HepG2 (cell line): ENCODE measurements at regions not wholly inside any gene's neighbourhood (a gene's known extent, or its start where the extent isn't known, plus 50 kb on each side); places are given as distances from the start of the nearest gene placed in this dataset.

Experiments used
- ASH2L ChIP-seq: fragments of 300-600, 200-600 bp; sonication (generic); IDR thresholded peaks from 2 replicates; pipeline ENCODE4 v1.7.0; 2017; ENCODE audit warnings: low read depth, mild to moderate bottlenecking, moderate library complexity, mixed read lengths, low read length; ENCODE audit not compliant: insufficient read length
- CTCF ChIP-seq: sonication (generic); formaldehyde crosslinking; IDR thresholded peaks from 2 replicates; pipeline ENCODE4 v1.5.0; 2020; ENCODE audit warnings: mild to moderate bottlenecking, missing genetic modification reagents, moderate library complexity
- DNMT3B ChIP-seq: conservative IDR thresholded peaks from 2 replicates; pipeline ENCODE4 v1.6.1; 2016; ENCODE audit warnings: missing biosample characterization, control low read depth
- EP300 ChIP-seq, 3 experiments: sonication (generic) in 1 of 3; formaldehyde crosslinking in 1 of 3; IDR thresholded peaks; 2 replicates each; pipeline versions ENCODE4 v1.5.1 to v1.6.1; 2011 to 2020; ENCODE audit warnings: low read depth in 2 of 3, low read length in 2 of 3, borderline replicate concordance in 1 of 3, improper control_type of control experiment in 1 of 3, mild to moderate bottlenecking in 1 of 3, missing genetic modification reagents in 1 of 3, moderate library complexity in 1 of 3
- GATA4 ChIP-seq: sonication (generic); IDR thresholded peaks from 2 replicates; pipeline ENCODE4 v1.6.1; 2016; ENCODE audit warnings: antibody characterized with exemption, low read depth, borderline replicate concordance
- MAFK ChIP-seq, 2 experiments: IDR thresholded peaks in 1 of 2; conservative IDR thresholded peaks in 1 of 2; 2 replicates each; pipeline ENCODE4 v1.6.1; 2011; ENCODE audit warnings: improper control_type of control experiment in 2 of 2, low read length in 2 of 2
- MED1 ChIP-seq: sonication (generic); formaldehyde crosslinking; IDR thresholded peaks from 2 replicates; pipeline ENCODE4 v1.4.0; 2020; ENCODE audit warnings: missing genetic modification reagents
- RAD21 ChIP-seq: fragments of 450-650 bp; formaldehyde crosslinking; IDR thresholded peaks from 2 replicates; pipeline ENCODE4 v1.5.0; 2020; ENCODE audit warnings: mild to moderate bottlenecking
- RNF219 ChIP-seq: sonication (generic); formaldehyde crosslinking; IDR thresholded peaks from 2 replicates; pipeline ENCODE4 v1.5.0; 2020; ENCODE audit warnings: mild to moderate bottlenecking, missing genetic modification reagents
- ZMYM3 ChIP-seq: sonication (generic); formaldehyde crosslinking; IDR thresholded peaks from 2 replicates; pipeline ENCODE4 v1.5.1; 2020; ENCODE audit warnings: mild to moderate bottlenecking, missing genetic modification reagents
- ZNF253 ChIP-seq: sonication (generic); formaldehyde crosslinking; IDR thresholded peaks from 2 replicates; pipeline ENCODE4 v1.8.0; 2022; ENCODE audit warnings: mild to moderate bottlenecking, missing genetic modification reagents, borderline replicate concordance
- ZNF501 ChIP-seq: sonication (generic); formaldehyde crosslinking; IDR thresholded peaks from 2 replicates; pipeline ENCODE4 v1.5.1; 2020; ENCODE audit warnings: mild to moderate bottlenecking, moderate library complexity, missing genetic modification reagents
- TF ChIP-seq, protein P1 (sequence below): sonication (generic); formaldehyde crosslinking; IDR thresholded peaks from 2 replicates; pipeline ENCODE4 v1.8.0; 2022; ENCODE audit warnings: mild to moderate bottlenecking, missing genetic modification reagents, borderline replicate concordance

DNA sequence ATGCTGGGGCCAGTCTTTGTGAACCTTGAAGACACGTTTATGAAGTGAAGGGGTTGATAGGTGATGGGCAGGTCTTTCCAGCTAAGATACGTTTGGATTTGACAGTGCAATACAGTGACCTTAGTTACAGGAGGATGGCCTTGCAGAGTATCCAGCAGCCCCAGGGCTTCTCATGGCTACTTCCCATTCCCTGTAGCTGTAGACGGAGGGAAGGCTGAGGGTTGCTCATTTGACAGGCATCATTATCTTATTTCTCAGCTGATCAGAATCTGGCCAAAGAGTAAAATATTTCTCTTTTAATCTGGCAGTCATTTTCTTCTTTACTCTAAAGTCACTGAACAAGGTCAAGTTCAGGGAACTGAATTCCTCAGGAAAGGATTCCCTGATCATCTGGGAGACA is 85.1 kb upstream of the RMDN2 start:
- TF ChIP-seq CTCF (CRISPR knock-in tag) (no peak), ZMYM3 (CRISPR knock-in tag) (no peak), ZNF253 (CRISPR knock-in tag) (no peak), EP300 (IDR thresholded peaks at IDR 0.05; ENCODE audit: low read depth in 2 of 2, low read length in 2 of 2) (no peak), EP300 (CRISPR knock-in tag; IDR thresholded peaks at IDR 0.05; ENCODE audit: borderline replicate concordance) (no peak), MAFK (conservative IDR thresholded peaks at IDR 0.05 in 1 of 2, IDR thresholded peaks at IDR 0.05 in 1 of 2; ENCODE audit: low read length in 2 of 2) (no peak), ASH2L (no peak), RAD21 (CRISPR knock-in tag) (no peak), DNMT3B (no peak), RNF219 (CRISPR knock-in tag) (no peak), GATA4 (no peak), MED1 (CRISPR knock-in tag) (no peak), ZNF501 (CRISPR knock-in tag) (no peak)
- TF ChIP-seq, protein P1, sequence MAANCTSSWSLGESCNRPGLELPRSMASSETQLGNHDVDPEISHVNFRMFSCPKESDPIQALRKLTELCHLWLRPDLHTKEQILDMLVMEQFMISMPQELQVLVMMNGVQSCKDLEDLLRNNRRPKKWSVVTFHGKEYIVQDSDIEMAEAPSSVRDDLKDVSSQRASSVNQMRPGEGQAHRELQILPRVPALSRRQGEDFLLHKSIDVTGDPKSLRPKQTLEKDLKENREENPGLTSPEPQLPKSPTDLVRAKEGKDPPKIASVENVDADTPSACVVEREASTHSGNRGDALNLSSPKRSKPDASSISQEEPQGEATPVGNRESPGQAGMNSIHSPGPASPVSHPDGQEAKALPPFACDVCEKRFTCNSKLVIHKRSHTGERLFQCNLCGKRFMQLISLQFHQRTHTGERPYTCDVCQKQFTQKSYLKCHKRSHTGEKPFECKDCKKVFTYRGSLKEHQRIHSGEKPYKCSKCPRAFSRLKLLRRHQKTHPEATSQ (CRISPR knock-in tag), result no peak
